PFSK-1 (cell line): ENCODE measurements at regions not wholly inside any gene's neighbourhood (a gene's known extent, or its start where the extent isn't known, plus 50 kb on each side); places are given as distances from the start of the nearest gene placed in this dataset.

ENCODE experiments used
- POLR2AphosphoS5 ChIP-seq: IDR thresholded peaks from 2 replicates; pipeline ENCODE4 v1.6.1; 2012; ENCODE audit warnings: low read depth, mild to moderate bottlenecking, control low read depth, low read length, moderate library complexity
- SIN3A ChIP-seq: IDR thresholded peaks from 2 replicates; pipeline ENCODE4 v1.6.1; 2012; ENCODE audit warnings: mild to moderate bottlenecking, low read length, moderate library complexity, borderline replicate concordance; ENCODE audit not compliant: insufficient read depth
- TAF1 ChIP-seq: IDR thresholded peaks from 2 replicates; pipeline ENCODE4 v1.6.1; 2012; ENCODE audit warnings: low read length, control low read depth, borderline replicate concordance; ENCODE audit not compliant: insufficient read depth

DNA sequence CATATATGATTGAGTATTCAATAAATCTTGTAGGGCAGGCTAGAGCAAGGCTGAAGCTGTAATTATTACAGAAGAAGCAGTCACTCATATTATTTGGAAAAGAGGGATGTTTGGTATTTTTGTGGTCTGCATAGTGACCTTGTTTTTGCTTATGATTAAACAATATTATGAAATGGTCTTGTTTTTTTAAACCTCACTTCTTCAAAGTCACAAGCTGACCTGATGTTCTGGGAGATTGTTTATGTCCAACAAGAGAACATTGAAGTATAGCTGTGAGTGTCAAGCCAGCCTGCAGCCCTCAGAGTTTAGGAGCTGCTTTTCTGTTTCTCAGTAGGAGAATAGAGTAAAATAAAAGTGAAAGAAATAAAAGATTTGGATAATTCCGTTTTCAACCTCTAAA lies 342.2 kb downstream of the LRRC70 start:
- TF ChIP-seq TAF1 (no peak), SIN3A (no peak), POLR2AphosphoS5 (no peak)
